Thyroid gland (tissue), 4 donors: ENCODE measurements at regions not wholly inside any gene's neighbourhood (a gene's known extent, or its start where the extent isn't known, plus 50 kb on each side); places are given as distances from the start of the nearest gene placed in this dataset.

Source experiments
- CTCF ChIP-seq, 6 experiments: fragments of 200-600 bp in 3 of 6; fragments of 450-650 bp in 3 of 6; sonication (generic) in 3 of 6; IDR thresholded peaks; one replicate each; pipeline ENCODE4 v1.5.1; 2016 to 2019; ENCODE audit warnings: antibody characterized with exemption in 6 of 6, mild to moderate bottlenecking in 2 of 6, inconsistent platforms in 1 of 6, moderate library complexity in 1 of 6
- POLR2A ChIP-seq, 2 donors: fragments of 450-650 bp; IDR thresholded peaks; one replicate each; pipeline ENCODE4 v1.6.1; 2017; ENCODE audit warnings: antibody characterized with exemption in 2 of 2, mild to moderate bottlenecking in 2 of 2, moderate library complexity in 1 of 2

DNA sequence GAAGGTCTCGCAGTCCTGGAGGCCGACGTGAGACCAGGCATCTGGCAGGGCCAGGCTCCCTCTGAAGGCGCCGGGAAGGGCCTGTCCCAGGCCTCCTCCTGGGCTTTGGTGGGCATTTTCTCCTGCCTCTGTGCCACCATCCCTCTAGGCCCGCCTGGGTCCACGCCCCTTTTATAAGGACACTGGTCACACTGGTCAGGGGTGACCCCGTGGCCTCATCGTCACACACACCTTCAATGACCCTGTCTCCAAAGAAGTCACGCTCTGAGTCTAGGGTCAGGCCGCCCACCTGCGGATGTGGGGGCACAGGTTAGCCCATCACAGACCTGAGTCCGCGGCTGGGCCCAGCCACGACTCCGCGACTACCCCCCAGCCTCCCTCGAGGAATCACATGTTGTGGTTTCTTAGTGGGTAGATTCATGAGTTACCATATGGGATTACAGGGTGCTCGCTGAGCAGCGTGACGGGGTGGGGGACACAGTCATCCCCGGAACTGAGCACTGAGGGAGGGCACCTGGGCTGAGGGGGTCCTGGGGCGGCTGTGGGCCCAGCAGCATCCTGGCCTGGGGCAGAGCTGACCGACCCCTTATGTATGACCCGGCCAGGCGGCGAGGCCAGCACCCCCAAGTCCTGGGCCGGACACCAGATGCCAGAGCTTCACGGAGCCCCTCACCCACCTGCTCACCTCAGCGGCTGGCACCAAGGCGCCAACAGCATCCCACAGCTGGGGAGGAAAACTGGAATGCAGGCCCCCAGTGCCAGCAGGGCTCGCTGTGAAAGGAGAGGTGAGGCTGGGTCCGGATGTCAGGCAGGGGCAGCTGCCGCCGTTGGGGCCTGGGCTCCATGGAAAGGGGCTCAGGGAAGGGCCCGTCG lies 115.9 kb downstream of the DLL1 start:
- TF ChIP-seq CTCF (IDR thresholded peaks at IDR 0.05) (no peak), POLR2A (IDR thresholded peaks at IDR 0.05) (no peak)
